Endothelial cell of umbilical vein (primary cell): ENCODE measurements at regions not wholly inside any gene's neighbourhood (a gene's known extent, or its start where the extent isn't known, plus 50 kb on each side); places are given as distances from the start of the nearest gene placed in this dataset.

ENCODE experiments used
- BruUV-seq: library from RNA; stranded (reverse); fragments of 400-500 nt; replicated peaks from 2 replicates; lab custom pipeline; 2021; lab: Mats Ljungman, UMichigan
- CTCF ChIA-PET: fragments of 300-600, 350-600 bp; sonication (Branson Sonifier 250); formaldehyde crosslinking; loops from one replicate; lab custom pipeline; 2021; ENCODE audit warnings: antibody characterized with exemption, inconsistent platforms; lab: Charles Lee
- POLR2A ChIA-PET: fragments of 300-600, 350-600 bp; sonication (Branson Sonifier 250); formaldehyde crosslinking; loops from one replicate; lab custom pipeline; 2021; ENCODE audit warnings: antibody characterized with exemption, inconsistent platforms; lab: Charles Lee
- DNase-seq: peaks from one replicate; pipeline ENCODE4 v3.0.0-alpha.2; 2011; ENCODE audit warnings: low read depth, low spot score
- FAIRE-seq: peaks from 2 replicates; lab custom pipeline; 2011; peaks lifted over from hg19 to GRCh38; lab: Jason Lieb, UNC
- H2AFZ ChIP-seq: 2 replicates; pipeline ENCODE4 v1.6.0; 2012; ENCODE audit warnings: low read depth, low read length, control low read depth, inconsistent platforms
- H3K27ac ChIP-seq: 2 replicates; pipeline ENCODE4 v1.5.1; 2011; ENCODE audit warnings: low read depth, mild to moderate bottlenecking, control low read depth, low read length, moderate library complexity; ENCODE audit not compliant: insufficient read depth
- H3K27me3 ChIP-seq, 2 experiments: 2 replicates each; pipeline versions ENCODE4 v1.6.0 to v1.6.1; 2011; ENCODE audit warnings: low read length in 2 of 2, mixed read lengths in 1 of 2; ENCODE audit not compliant: control insufficient read depth in 2 of 2, insufficient read depth in 2 of 2
- H3K36me3 ChIP-seq, 2 experiments: 2 replicates in 1 of 2; 3 replicates in 1 of 2; pipeline ENCODE4 v1.5.1; 2011; ENCODE audit warnings: low read length in 2 of 2, mild to moderate bottlenecking in 1 of 2, moderate library complexity in 1 of 2; ENCODE audit not compliant: control insufficient read depth in 2 of 2, insufficient read depth in 2 of 2; ENCODE audit errors: extremely low read depth in 1 of 2
- H3K4me1 ChIP-seq: 3 replicates; pipeline ENCODE4 v1.5.1; 2011; ENCODE audit warnings: mild to moderate bottlenecking, low read length; ENCODE audit not compliant: control insufficient read depth, insufficient read depth; ENCODE audit errors: extremely low read depth
- H3K4me2 ChIP-seq: 2 replicates; pipeline ENCODE4 v1.6.1; 2011; ENCODE audit warnings: low read length, control low read depth, mixed read lengths; ENCODE audit not compliant: insufficient read depth
- H3K4me3 ChIP-seq, 3 experiments: fragments of 200-600 bp in 1 of 3; sonication (generic), shearing (Covaris generic) in 1 of 3; replicated peaks in 1 of 3; 2 replicates each; pipeline ENCODE4 v1.5.1; 2011 to 2016; ENCODE audit warnings: control low read depth in 3 of 3, low read length in 3 of 3, mild to moderate bottlenecking in 2 of 3, inconsistent platforms in 1 of 3, low read depth in 1 of 3, moderate library complexity in 1 of 3; ENCODE audit not compliant: insufficient read depth in 1 of 3
- H3K79me2 ChIP-seq: 2 replicates; pipeline ENCODE4 v1.6.0; 2012; ENCODE audit warnings: low read length, inconsistent platforms; ENCODE audit not compliant: control insufficient read depth, insufficient read depth
- H3K9ac ChIP-seq: replicated peaks from 2 replicates; pipeline ENCODE3; 2011; ENCODE audit warnings: low read length, control low read depth; ENCODE audit not compliant: insufficient read depth; ENCODE audit errors: extremely low read depth
- H3K9me1 ChIP-seq: replicated peaks from 3 replicates; pipeline ENCODE4 v1.6.0; 2011; ENCODE audit warnings: mild to moderate bottlenecking, low read length; ENCODE audit not compliant: control insufficient read depth, insufficient read depth; ENCODE audit errors: extremely low read depth
- H3K9me3 ChIP-seq: replicated peaks from 2 replicates; pipeline ENCODE4 v1.5.1; 2012; ENCODE audit warnings: low read length, inconsistent platforms; ENCODE audit not compliant: control insufficient read depth, insufficient read depth
- H4K20me1 ChIP-seq: replicated peaks from 2 replicates; pipeline ENCODE3; 2011; ENCODE audit warnings: mild to moderate bottlenecking, low read length; ENCODE audit not compliant: control insufficient read depth, insufficient read depth; ENCODE audit errors: extremely low read depth
- EZH2 ChIP-seq: IDR thresholded peaks from 2 replicates; pipeline ENCODE4 v1.6.1; 2012; ENCODE audit warnings: borderline replicate concordance, low read depth, mild to moderate bottlenecking, moderate library complexity, low read length, inconsistent platforms; ENCODE audit not compliant: severe bottlenecking
- FOS ChIP-seq: IDR thresholded peaks from 2 replicates; pipeline ENCODE4 v1.6.1; 2011; ENCODE audit warnings: mild to moderate bottlenecking, low read length, moderate library complexity, borderline replicate concordance; ENCODE audit not compliant: insufficient read depth
- GATA2 ChIP-seq: IDR thresholded peaks from 2 replicates; pipeline ENCODE4 v1.7.0; 2011; ENCODE audit warnings: low read depth, mild to moderate bottlenecking, moderate library complexity, mixed read lengths, low read length; ENCODE audit not compliant: insufficient read length, insufficient read depth
- JUN ChIP-seq: IDR thresholded peaks from 2 replicates; pipeline ENCODE4 v1.6.1; 2011; ENCODE audit warnings: borderline replicate concordance, low read depth; ENCODE audit not compliant: insufficient read length, insufficient read depth
- MYC ChIP-seq: IDR thresholded peaks from one replicate; pipeline ENCODE4 v1.6.1; 2011; ENCODE audit warnings: mild to moderate bottlenecking, low read depth, low read length
- POLR2A ChIP-seq: IDR thresholded peaks from 2 replicates; pipeline ENCODE4 v1.6.1; 2012; ENCODE audit warnings: low read depth, mild to moderate bottlenecking, control low read depth, low read length
- POLR2AphosphoS5 ChIP-seq: IDR thresholded peaks from 2 replicates; pipeline ENCODE4 v1.6.1; 2012; ENCODE audit warnings: low read depth, mild to moderate bottlenecking, control low read depth, low read length, moderate library complexity; ENCODE audit not compliant: insufficient read depth
- dilution Hi-C: fragments of 300-500 bp; cut with MboI; formaldehyde crosslinking; loops from one replicate; pipeline ENCODE4 v1.15.0; 2019; ENCODE audit warnings: low sequenced_read_pairs; ENCODE audit not compliant: extremely low pct_ligation_motif_present
- intact Hi-C: fragments of 100-400 bp; cut with micrococcal nuclease; formaldehyde crosslinking; loops from one replicate; pipeline ENCODE4 v1.10.0; 2022
- TF ChIP-seq, protein P1 (sequence below), 2 donors: IDR thresholded peaks; 1 replicate in 1 of 2; 2 replicates in 1 of 2; pipeline ENCODE4 v1.5.1; 2011; ENCODE audit warnings: low read length in 2 of 2, mild to moderate bottlenecking in 2 of 2, moderate library complexity in 2 of 2, control low read depth in 1 of 2, inconsistent platforms in 1 of 2, low read depth in 1 of 2; ENCODE audit not compliant: insufficient read depth in 1 of 2; ENCODE audit errors: extremely low read depth in 1 of 2
- TF ChIP-seq, protein P2 (sequence below): IDR thresholded peaks from 2 replicates; pipeline ENCODE4 v1.6.1; 2011; ENCODE audit not compliant: insufficient read depth, insufficient read length

GRCh38 chr11:31877863-31878262, 66.7 kb upstream of the PAX6 start:
- Histone ChIP-seq H3K9ac (no peak overlapping the region), H3K79me2 (no peaks in the 10 kb centered on the region), H3K4me2 (no peak overlapping the region), H3K27me3 (peaks cover 6 to 12% of the 10 kb centered on the region in 2 experiments), H3K9me3 (no peaks in the 10 kb centered on the region), H3K9me1 (no peaks in the 10 kb centered on the region), H3K27ac (no peak overlapping the region), H3K36me3 (no peaks in the 10 kb centered on the region), H2AFZ (no peak overlapping the region), H4K20me1 (no peaks in the 10 kb centered on the region), H3K4me1 (no peaks in the 10 kb centered on the region), H3K4me3 (no peak overlapping the region)
- ChIA-PET CTCF (no interaction called here), POLR2A (no interaction called here)
- intact Hi-C loops (loop anchor here (10.0 kb wide), 1 partner anchor 773 kb away; no protein-coding TSS in a partner anchor), dilution Hi-C loops (no loop called here)
- TF ChIP-seq MYC, result no peak
- TF ChIP-seq, protein P1, sequence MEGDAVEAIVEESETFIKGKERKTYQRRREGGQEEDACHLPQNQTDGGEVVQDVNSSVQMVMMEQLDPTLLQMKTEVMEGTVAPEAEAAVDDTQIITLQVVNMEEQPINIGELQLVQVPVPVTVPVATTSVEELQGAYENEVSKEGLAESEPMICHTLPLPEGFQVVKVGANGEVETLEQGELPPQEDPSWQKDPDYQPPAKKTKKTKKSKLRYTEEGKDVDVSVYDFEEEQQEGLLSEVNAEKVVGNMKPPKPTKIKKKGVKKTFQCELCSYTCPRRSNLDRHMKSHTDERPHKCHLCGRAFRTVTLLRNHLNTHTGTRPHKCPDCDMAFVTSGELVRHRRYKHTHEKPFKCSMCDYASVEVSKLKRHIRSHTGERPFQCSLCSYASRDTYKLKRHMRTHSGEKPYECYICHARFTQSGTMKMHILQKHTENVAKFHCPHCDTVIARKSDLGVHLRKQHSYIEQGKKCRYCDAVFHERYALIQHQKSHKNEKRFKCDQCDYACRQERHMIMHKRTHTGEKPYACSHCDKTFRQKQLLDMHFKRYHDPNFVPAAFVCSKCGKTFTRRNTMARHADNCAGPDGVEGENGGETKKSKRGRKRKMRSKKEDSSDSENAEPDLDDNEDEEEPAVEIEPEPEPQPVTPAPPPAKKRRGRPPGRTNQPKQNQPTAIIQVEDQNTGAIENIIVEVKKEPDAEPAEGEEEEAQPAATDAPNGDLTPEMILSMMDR (IDR thresholded peaks at IDR 0.05; ENCODE audit: extremely low read depth in 1 of 2, insufficient read depth in 1 of 2, low read depth in 1 of 2, low read length in 2 of 2), result no peak
- TF ChIP-seq, protein P2, sequence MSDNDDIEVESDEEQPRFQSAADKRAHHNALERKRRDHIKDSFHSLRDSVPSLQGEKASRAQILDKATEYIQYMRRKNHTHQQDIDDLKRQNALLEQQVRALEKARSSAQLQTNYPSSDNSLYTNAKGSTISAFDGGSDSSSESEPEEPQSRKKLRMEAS, result no peak
- TF ChIP-seq POLR2AphosphoS5, result no peak
- TF ChIP-seq EZH2, result no peak
- no peak for TF ChIP-seq FOS
- no peak for TF ChIP-seq POLR2A
- TF ChIP-seq GATA2, result no peak
- TF ChIP-seq JUN, result no peak
- DNase-seq (no peak), FAIRE-seq (no peak)
- no TSS peak for BruUV-seq
